GM18873 (cell line): ENCODE measurements at regions not wholly inside any gene's neighbourhood (a gene's known extent, or its start where the extent isn't known, plus 50 kb on each side); places are given as distances from the start of the nearest gene placed in this dataset.

Experiments
- ATAC-seq: cut with Tn5 transposase; IDR thresholded peaks from one replicate; pipeline ENCODE4 v1.9.1; 2021; ENCODE audit warnings: mild to moderate bottlenecking, moderate library complexity, moderate number of reproducible peaks; ENCODE audit not compliant: unreplicated experiment, low FRiP score

DNA sequence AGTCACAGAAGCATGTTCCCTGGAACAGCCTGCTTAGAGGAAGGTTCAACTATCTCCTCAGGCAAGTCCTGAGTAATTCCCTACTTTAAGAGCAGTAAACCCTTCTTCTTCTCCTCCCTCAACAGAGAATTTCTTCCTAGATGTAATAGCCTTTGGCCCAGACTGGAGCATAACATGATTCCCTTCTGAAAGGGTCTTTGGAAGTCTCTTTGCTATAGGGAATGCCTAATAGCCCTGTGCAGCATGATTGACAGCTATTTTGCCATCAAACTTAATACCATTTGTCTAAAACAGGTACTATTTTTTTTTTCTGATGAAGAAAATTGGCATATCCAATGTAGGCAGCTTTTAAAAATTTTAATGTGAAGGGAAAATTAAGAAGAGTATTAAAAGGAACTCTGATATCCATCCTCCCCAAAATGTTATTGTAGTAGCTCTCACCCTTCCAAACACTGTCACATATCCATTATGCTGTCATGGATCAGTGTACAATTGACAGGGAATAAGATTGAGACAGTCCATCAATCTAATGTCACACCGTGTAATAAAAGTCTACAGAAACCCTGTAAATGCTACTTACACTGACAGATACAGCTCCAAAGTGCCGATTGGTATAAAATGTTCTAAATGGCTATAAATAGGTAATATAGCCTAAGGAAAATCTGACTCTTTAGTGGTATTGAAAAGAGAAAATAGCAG is 884.6 kb downstream of the TTLL7 start:
- no peak for ATAC-seq

DNA sequence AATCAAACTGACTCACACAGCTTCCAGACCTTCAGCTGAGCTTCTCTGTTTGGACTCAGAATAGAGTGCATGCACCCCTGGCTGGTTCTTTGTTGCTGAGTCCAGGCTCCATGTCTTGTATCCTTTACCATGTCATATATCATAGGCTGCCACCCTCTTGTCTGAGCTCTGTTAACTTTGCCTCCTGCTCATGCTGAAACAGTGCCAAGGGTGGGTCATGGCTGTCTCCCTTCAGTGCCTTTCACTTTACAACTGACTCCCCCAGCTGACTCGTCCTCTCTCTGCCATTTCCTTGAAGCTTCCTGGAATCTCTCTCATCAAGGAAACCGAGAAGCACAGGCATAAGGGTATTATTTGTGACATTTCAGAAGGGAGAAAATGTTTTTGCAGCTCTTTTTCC is 885.3 kb downstream of the TTLL7 start:
- ATAC-seq: no peak

DNA sequence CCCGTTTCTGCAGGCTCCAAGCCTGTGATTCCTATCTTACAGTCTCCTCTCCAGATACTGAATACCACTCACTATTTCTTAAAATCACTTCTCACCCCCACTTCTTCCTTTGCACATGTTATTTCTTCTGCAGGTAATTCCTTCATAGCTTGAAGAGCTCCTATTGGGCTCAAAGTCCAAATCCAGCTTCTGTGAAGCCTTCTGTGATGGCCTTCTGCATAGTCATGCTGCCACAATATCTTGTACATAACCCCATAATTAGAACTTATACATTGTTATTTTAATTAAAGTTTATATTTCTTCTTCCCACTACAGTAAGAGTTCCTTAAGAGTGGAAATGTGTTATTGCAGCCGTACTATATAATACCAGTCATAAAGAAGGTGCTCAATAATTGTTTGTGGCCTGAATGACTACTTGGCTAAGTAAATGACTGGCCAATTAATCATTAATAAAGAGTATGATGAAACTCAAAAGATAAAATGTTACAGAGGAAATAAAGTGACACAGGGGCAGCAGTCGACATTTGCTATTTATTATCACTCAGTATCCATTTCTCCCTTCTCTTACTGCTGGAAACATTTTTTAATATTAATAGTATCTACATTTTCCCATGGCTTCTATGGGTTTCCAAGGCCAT is 886.6 kb downstream of the TTLL7 start:
- no peak for ATAC-seq

DNA sequence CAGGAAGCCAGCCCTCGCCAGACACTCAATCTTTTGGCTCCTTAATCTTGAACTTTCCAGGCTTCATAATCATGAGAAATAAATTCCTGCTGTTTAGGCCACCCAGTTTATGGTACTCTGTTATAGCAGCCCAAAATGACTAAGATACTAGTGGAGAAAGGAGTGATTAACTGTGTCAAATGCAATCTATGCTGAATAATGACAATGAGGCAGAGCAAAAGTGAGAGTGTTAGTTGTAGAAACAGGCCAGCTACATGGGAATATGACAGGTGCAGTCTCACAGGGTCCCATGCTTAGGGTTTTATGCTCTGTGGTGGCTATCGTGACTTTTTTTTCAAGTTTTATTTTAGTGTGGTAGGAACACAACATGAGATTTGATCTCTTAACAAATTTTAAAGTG is 888.8 kb downstream of the TTLL7 start:
- no peak for ATAC-seq

DNA sequence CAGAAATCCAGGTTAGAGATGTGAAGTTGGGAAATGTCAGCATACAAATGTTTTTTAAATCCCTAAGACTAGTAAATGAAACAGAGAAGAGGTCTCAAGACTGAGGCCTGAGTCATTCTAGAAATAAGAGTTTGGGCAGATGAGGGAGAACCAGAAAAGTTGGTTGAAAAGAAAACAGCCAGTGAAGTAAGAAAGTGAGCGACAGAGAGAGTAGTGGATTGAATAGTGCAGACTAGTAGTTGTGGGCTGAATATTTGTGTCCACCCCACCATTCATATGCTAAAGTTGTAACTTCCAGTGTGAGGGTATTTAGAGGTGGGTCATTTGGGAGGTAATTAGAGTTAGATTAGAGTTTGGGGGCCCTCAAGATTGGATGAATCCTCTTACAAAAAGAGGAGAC is 889.2 kb downstream of the TTLL7 start:
- no peak for ATAC-seq

- no peak for ATAC-seq
These were observed 894.4 kb downstream of the TTLL7 start for GRCh38 chr1:83104558-83104957.

GRCh38 chr1:83103341-83103740 is 895.6 kb downstream of the TTLL7 start:
- ATAC-seq: no peak

DNA sequence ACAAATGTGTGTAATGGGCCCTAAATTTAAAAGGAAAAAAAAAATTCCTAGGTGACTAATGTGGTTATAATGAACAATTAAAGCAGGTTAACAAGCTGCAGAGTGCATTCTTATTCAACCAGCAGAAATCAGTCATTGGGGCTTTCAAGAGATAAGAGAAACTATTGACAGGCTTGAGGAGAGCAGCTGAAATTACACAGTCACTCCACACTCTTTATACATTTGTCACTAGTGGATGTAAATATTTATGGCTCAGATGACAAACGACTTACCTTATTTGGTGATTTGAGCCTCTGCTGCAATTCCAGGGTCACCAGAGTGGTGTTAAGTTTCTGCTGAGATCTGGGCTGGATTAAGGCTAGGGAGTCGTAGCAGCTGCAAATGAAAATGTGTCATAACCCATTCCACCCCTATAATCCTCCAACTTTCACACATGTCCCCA is 896.3 kb downstream of the TTLL7 start:
- no peak for ATAC-seq

DNA sequence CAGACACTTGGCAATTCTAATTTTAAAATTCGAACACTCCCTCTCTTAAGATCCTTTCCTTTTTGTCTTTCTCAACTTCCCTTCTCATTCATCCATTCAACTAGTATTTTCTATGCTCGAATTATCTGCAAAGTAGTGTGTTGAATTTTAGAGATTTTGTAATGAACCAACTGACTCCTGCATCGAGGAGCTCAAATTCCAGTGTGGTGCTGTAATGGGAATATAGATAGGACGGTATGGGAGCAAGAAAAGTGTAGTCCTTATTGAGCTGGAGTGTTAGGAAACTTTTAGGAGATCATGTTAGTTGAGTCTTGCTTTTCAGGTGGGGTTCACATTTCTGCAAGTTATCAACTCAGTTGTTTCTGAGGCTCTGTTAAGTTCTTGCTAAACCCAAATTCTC is 897.5 kb downstream of the TTLL7 start:
- ATAC-seq: no peak

DNA sequence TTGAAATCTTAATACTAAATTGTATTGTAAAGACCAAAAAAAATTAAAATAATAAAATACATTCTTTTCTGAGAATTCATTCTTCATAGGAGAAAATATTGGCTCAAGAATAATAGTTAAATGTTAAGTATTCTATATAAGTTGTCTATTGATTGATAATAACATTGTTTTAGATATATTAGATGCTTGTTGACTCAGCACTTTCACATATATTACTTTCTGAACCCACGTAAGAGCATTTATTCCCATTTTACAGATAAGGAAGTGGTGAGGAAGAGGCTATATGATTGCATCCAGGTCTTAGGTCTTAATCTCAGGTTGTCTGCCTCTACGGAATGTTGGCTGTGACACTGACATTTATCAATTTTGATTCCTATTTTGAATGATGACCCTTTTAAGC is 898.8 kb downstream of the TTLL7 start:
- no peak for ATAC-seq

DNA sequence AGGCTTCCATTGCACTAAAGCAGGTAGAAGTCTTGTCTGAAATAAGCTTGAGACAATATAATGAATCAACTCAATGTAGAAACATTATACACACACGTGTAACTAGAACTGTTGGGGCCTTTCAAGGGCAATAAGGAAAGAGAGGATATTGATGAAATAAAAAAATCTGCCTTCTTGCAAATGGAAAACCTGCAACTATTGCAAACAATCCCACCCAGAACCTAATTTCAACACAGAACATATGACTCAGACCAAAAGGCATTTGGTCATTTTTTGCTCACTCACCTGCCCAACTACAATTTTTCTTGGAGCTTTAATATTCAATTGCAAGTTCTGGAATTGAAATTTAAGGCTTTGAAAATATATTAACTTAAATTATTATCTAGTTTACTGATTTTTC is 900.1 kb downstream of the TTLL7 start:
- ATAC-seq: no peak

DNA sequence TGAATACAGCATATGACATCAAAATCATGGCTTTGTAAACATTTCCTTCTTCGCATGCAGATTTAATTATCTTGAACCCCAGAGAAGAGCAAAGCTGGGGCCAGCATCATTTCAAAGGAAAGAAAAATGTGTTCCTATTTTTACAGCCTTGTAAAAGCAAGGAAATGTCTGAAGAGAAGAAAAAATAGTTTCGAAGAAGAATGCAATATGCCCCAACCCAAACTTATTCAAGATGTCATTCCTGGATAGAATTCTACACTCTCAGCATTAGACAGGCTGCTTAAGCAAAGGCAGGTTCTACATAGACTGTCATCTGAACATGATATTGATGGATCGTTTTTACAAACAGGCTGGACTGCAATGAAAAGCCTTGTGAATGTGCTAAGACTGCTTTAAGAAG is 900.8 kb downstream of the TTLL7 start:
- ATAC-seq: no peak

GRCh38 chr1:83097715-83098114 is 901.2 kb downstream of the TTLL7 start:
- no peak for ATAC-seq

- no peak for ATAC-seq
These were observed 903.4 kb downstream of the TTLL7 start for GRCh38 chr1:83095570-83095969.

- no peak for ATAC-seq
These were observed 908.7 kb downstream of the TTLL7 start for GRCh38 chr1:83090195-83090594.

GRCh38 chr1:83087851-83088250 is 911.1 kb downstream of the TTLL7 start:
- no peak for ATAC-seq

- ATAC-seq: no peak
These were observed 911.9 kb downstream of the TTLL7 start for GRCh38 chr1:83086986-83087512.

DNA sequence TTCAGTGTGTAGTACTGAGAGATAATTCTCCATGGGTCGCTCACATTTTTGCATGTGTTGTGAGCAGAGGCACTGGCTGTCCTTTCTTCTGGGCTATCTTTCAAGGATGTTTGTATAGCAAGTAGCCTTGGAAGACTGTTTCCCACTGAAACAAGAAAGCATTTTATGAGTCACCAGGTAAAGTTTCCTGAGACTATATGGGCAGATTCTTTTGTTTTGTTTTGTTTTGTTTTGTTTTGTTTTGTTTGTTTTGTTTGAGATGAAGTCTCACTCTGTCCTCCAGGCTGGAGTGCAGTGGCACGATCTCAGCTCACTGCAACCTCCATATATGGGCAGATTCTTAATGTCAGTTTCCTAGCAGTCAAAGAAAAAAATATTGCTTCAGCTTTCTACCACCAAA is 912.6 kb downstream of the TTLL7 start:
- ATAC-seq: no peak

DNA sequence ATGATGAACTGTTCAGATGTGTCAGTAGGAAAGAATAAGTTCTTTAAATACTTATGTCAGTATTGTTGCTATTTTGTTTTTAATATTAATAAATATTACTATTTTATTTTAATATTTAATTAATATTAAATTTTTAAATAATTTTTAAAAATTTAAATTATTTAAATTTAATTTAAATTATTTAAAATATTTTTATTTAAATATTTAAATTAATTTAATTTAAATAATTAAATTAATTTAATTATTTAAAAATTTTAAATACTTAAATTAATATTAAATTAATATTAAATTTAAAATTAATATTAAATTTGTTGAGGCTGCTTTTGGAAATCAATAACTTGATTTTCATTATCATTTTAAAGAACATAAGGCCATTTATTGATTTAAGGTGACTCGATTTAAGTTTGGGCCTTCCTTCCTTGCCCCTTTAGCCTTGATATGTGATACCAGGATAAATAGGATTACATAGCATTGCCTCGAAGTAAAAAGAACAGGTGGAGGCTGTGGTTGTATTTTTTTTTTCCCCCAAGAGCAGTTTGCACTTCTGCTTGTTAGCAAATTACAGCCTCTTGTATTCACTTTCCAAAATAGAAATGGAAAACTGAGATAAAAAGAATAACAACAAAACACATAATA is 915.2 kb downstream of the TTLL7 start:
- no peak for ATAC-seq

DNA sequence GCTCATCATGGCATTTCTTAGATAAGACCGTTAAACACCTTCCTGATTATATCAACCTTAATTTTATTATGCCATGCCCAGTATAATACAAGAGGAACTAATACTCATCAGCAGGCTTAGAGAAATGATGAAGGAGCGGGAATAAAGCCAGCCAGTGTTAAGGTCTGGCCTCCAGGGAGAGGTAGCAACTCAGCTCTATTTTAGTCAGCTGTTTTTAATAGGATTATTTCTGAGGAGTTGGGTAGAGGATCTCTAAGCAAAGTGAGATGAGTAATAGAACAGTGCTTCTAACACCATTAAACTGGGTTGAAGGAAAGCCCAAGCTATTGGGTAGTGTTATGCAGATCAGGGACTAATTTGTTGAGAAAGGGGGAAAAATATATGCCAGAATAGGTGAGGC is 921.5 kb downstream of the TTLL7 start:
- no peak for ATAC-seq

DNA sequence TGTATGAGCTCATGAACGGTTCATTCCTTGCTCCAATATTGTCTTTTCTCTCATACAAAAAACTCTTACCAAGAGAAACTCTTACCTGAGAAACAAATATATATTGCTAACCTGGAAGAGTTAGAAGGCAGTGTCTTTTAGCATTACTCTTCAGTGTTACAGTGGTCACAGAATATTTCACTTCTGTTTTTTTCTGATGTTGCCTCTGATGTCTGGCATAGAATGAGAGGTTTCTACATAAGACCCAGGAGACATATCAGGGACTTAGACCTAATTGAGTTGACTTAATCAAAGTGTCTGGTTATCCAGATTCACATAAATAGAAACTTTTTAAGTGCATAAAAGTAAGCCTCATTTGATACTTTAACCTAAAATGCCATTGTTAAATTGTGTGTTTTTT is 923.8 kb downstream of the TTLL7 start:
- ATAC-seq: no peak

DNA sequence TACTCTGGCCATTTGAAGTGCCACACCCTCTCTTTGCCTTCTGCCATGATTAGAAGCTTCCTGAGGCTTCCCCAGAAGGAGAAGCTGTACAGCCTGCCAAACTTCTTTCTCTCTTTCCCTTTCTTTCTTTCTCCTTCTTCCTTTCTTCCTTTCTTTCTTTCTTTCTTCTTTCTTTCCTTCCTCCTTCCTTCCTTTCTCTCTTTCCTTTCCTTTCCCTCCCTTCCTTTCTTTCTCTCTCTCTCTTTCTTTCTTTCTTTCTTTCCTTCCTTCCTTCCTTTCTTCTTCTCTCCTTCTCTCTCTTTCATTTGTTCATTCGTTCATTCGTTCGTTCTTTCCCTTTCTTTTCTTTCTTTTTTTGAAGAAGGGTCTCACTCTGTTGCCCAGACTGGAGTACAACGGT is 931.0 kb downstream of the TTLL7 start:
- no peak for ATAC-seq
